GM23248 (cell line): ENCODE measurements at regions not wholly inside any gene's neighbourhood (a gene's known extent, or its start where the extent isn't known, plus 50 kb on each side); places are given as distances from the start of the nearest gene placed in this dataset.

Experiments
- EZH2 ChIP-seq: fragments of 200-600 bp; sonication (generic); IDR thresholded peaks from 2 replicates; pipeline ENCODE4 v1.6.1; 2018; ENCODE audit warnings: antibody characterized with exemption, mild to moderate bottlenecking; ENCODE audit not compliant: insufficient read depth, poor library complexity, severe bottlenecking
- EZH2phosphoT487 ChIP-seq: fragments of 200-600 bp; sonication (generic); IDR thresholded peaks from 2 replicates; pipeline ENCODE4 v1.6.1; 2018; ENCODE audit warnings: antibody characterized with exemption, moderate library complexity, mild to moderate bottlenecking, low read depth; ENCODE audit not compliant: insufficient read depth

DNA sequence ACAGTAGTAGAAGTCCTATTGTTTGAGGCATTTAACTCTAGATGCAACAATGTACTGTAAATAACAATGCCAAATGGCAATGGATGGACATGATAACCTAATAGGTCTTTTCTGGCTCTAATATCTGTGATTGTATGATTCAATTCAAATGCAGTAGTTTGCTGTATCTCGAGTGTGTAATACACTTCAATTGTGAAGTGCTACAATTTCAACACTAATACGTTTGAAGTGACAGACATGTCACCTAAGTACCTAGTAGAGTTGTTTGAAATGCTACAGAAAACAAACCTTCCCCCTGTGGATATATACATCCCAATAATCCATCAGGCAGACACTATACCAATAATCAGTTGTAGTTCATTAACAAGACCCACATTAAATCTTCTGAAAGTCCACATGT is 305.9 kb upstream of the ITGA1 start:
- TF ChIP-seq EZH2phosphoT487 (no peak), EZH2 (no peak)
